Loucy (cell line): ENCODE measurements at regions not wholly inside any gene's neighbourhood (a gene's known extent, or its start where the extent isn't known, plus 50 kb on each side); places are given as distances from the start of the nearest gene placed in this dataset.

Source experiments
- H2AFZ ChIP-seq: fragments of 200-600 bp; sonication (generic); 2 replicates; pipeline ENCODE4 v1.6.0; 2016; ENCODE audit warnings: antibody characterized with exemption, mild to moderate bottlenecking, low read length, moderate library complexity
- H3F3A ChIP-seq: fragments of 200-600 bp; 2 replicates; pipeline ENCODE4 v1.6.0; 2016; ENCODE audit warnings: antibody characterized with exemption, low read depth, mild to moderate bottlenecking
- H3K27me3 ChIP-seq: fragments of 200-600 bp; sonication (generic); 2 replicates; pipeline ENCODE4 v1.6.1; 2014; ENCODE audit warnings: low read length, mild to moderate bottlenecking; ENCODE audit not compliant: insufficient read depth, poor library complexity, severe bottlenecking
- H3K36me3 ChIP-seq: fragments of 200-600 bp; sonication (generic); 2 replicates; pipeline ENCODE4 v1.6.1; 2016; ENCODE audit warnings: low read length; ENCODE audit not compliant: insufficient read depth
- H3K4me1 ChIP-seq: fragments of 200-600 bp; sonication (generic); 2 replicates; pipeline ENCODE4 v1.5.1; 2014; ENCODE audit warnings: low read length, mild to moderate bottlenecking; ENCODE audit not compliant: insufficient read depth, poor library complexity, severe bottlenecking
- H3K4me2 ChIP-seq: fragments of 200-600 bp; sonication (generic); 2 replicates; pipeline ENCODE4 v1.6.0; 2014; ENCODE audit warnings: antibody characterized with exemption, low read length, low read depth, mild to moderate bottlenecking; ENCODE audit not compliant: poor library complexity, severe bottlenecking
- H3K4me3 ChIP-seq: fragments of 200-600 bp; sonication (generic); 2 replicates; pipeline ENCODE4 v1.5.1; 2014; ENCODE audit warnings: low read length, mild to moderate bottlenecking, mixed read lengths; ENCODE audit not compliant: poor library complexity, severe bottlenecking
- H3K79me2 ChIP-seq: fragments of 200-600 bp; sonication (generic); 2 replicates; pipeline ENCODE4 v1.6.1; 2014; ENCODE audit warnings: low read length; ENCODE audit not compliant: insufficient read depth
- H3K9ac ChIP-seq: fragments of 200-600 bp; sonication (generic); 2 replicates; pipeline ENCODE4 v1.6.0; 2014; ENCODE audit warnings: mild to moderate bottlenecking, low read depth, low read length, moderate library complexity; ENCODE audit not compliant: poor library complexity, severe bottlenecking
- H3K9me2 ChIP-seq: fragments of 200-600 bp; sonication (generic); replicated peaks from 2 replicates; pipeline ENCODE4 v1.6.1; 2016; ENCODE audit warnings: low read depth, low read length, mixed read lengths
- H3K9me3 ChIP-seq: fragments of 200-600 bp; sonication (generic); 2 replicates; pipeline ENCODE4 v1.6.1; 2014; ENCODE audit warnings: mild to moderate bottlenecking, antibody characterized with exemption, low read length, low read depth; ENCODE audit not compliant: insufficient read depth
- H4K20me1 ChIP-seq: fragments of 200-600 bp; sonication (generic); 2 replicates; pipeline ENCODE4 v1.6.0; 2014; ENCODE audit warnings: antibody characterized with exemption, low read length, mild to moderate bottlenecking; ENCODE audit not compliant: insufficient read depth, poor library complexity, severe bottlenecking
- EZH2phosphoT487 ChIP-seq: fragments of 200-600 bp; IDR thresholded peaks from 2 replicates; pipeline ENCODE4 v1.6.1; 2018; ENCODE audit warnings: antibody characterized with exemption, mild to moderate bottlenecking, moderate library complexity, borderline replicate concordance
- TF ChIP-seq, protein P1 (sequence below): fragments of 200-600 bp; sonication (generic); conservative IDR thresholded peaks from 2 replicates; pipeline ENCODE4 v1.5.1; 2014; ENCODE audit warnings: mild to moderate bottlenecking, antibody characterized with exemption, low read length

DNA sequence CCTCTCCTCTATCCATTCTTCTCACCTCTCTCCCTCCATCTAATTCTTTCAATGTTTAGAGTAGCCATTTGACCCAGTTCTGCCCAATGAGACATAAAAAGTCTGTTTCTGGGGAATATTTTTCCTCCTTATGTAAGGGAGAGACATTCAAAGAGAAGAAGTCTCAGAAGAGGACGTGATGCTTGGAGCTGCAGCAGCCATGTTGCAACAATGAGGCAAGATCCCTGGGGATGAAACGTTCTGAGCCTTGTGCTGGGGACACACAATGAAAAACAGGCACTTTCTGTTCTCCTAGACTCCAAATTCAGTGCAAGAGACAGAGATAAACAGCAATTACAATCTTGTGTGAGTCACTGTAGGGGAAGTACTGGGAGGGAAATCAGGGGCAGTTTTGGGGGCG is 130.8 kb downstream of the FOXL1 start:
- Histone ChIP-seq H3K79me2 (no peaks in the 10 kb centered on the region), H3K27me3 (no peaks in the 10 kb centered on the region), H3K9me3 (no peaks in the 10 kb centered on the region), H3K9ac (no peak overlapping the region), H3K4me1 (no peaks in the 10 kb centered on the region), H3F3A (no peaks in the 10 kb centered on the region), H3K4me3 (no peak overlapping the region), H3K4me2 (no peak overlapping the region), H3K9me2 (no peaks in the 10 kb centered on the region), H2AFZ (no peak overlapping the region), H3K36me3 (no peaks in the 10 kb centered on the region), H4K20me1 (no peaks in the 10 kb centered on the region)
- no peak for TF ChIP-seq EZH2phosphoT487
- TF ChIP-seq, protein P1, sequence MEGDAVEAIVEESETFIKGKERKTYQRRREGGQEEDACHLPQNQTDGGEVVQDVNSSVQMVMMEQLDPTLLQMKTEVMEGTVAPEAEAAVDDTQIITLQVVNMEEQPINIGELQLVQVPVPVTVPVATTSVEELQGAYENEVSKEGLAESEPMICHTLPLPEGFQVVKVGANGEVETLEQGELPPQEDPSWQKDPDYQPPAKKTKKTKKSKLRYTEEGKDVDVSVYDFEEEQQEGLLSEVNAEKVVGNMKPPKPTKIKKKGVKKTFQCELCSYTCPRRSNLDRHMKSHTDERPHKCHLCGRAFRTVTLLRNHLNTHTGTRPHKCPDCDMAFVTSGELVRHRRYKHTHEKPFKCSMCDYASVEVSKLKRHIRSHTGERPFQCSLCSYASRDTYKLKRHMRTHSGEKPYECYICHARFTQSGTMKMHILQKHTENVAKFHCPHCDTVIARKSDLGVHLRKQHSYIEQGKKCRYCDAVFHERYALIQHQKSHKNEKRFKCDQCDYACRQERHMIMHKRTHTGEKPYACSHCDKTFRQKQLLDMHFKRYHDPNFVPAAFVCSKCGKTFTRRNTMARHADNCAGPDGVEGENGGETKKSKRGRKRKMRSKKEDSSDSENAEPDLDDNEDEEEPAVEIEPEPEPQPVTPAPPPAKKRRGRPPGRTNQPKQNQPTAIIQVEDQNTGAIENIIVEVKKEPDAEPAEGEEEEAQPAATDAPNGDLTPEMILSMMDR = no peak

GRCh38 chr16:86709902-86710601 is 131.7 kb downstream of the FOXL1 start:
- Histone ChIP-seq H3K4me2 (no peak overlapping the region), H3K9ac (no peak overlapping the region), H3K79me2 (no peaks in the 10 kb centered on the region), H3K4me1 (no peaks in the 10 kb centered on the region), H3K9me2 (no peaks in the 10 kb centered on the region), H3K27me3 (no peaks in the 10 kb centered on the region), H4K20me1 (no peaks in the 10 kb centered on the region), H3F3A (no peaks in the 10 kb centered on the region), H2AFZ (no peak overlapping the region), H3K36me3 (no peaks in the 10 kb centered on the region), H3K9me3 (no peaks in the 10 kb centered on the region), H3K4me3 (no peak overlapping the region)
- TF ChIP-seq, protein P1 = no peak
- no peak for TF ChIP-seq EZH2phosphoT487

- H3K27me3 ChIP-seq = no peaks in the 10 kb centered on the region
- H4K20me1 ChIP-seq = no peaks in the 10 kb centered on the region
- H3K9me2 ChIP-seq = no peaks in the 10 kb centered on the region
- no peaks in the 10 kb centered on the region for H3K36me3 ChIP-seq
- H3K79me2 ChIP-seq = no peaks in the 10 kb centered on the region
- no peak overlapping the region for H3K4me2 ChIP-seq
- TF ChIP-seq, protein P1 = no peak
- H3K9ac ChIP-seq = no peak overlapping the region
- H3K4me1 ChIP-seq = no peaks in the 10 kb centered on the region
- H3K4me3 ChIP-seq = no peak overlapping the region
- no peaks in the 10 kb centered on the region for H3F3A ChIP-seq
- H2AFZ ChIP-seq = no peak overlapping the region
- no peaks in the 10 kb centered on the region for H3K9me3 ChIP-seq
Observed at GRCh38 chr16:86710602-86710950, 132.2 kb downstream of the FOXL1 start.
